ENCODE measurements at regions not wholly inside any gene's neighbourhood (a gene's known extent, or its start where the extent isn't known, plus 50 kb on each side); places are given as distances from the start of the nearest gene placed in this dataset.
A peak's percentile ranks its signal among the peaks of the same experiment; 100 is the strongest.

- ChIA-PET POLR2A (ENCODE audit: low non-redundant PET) (no interaction called here), CTCF (no interaction called here)
- no peak for DNase-seq (ENCODE audit: low spot score)
- H3K27ac ChIP-seq, result no peak overlapping the region
- no peak for TF ChIP-seq CTCF (conservative IDR thresholded peaks at IDR 0.05; ENCODE audit: low read depth)
Observed at GRCh38 chr3:148149556-148149955, 548.1 kb upstream of the AGTR1 start.

GRCh38 chr3:148150141-148150540, 547.6 kb upstream of the AGTR1 start:
- no peak for TF ChIP-seq CTCF (conservative IDR thresholded peaks at IDR 0.05; ENCODE audit: low read depth)
- H3K27ac ChIP-seq, result no peak overlapping the region
- POLR2A ChIA-PET (ENCODE audit: low non-redundant PET), result no interaction called here
- no peak for DNase-seq (ENCODE audit: low spot score)
- CTCF ChIA-PET, result no interaction called here

GRCh38 chr3:148158210-148158609, 539.5 kb upstream of the AGTR1 start:
- no peak overlapping the region for H3K27ac ChIP-seq
- TF ChIP-seq CTCF (conservative IDR thresholded peaks at IDR 0.05; ENCODE audit: low read depth), result no peak
- POLR2A ChIA-PET (ENCODE audit: low non-redundant PET), result no interaction called here
- DNase-seq (ENCODE audit: low spot score), result peak; percentile 20
- CTCF ChIA-PET, result no interaction called here

GRCh38 chr3:148162132-148162531, 535.6 kb upstream of the AGTR1 start:
- no peak for DNase-seq (ENCODE audit: low spot score)
- no peak for TF ChIP-seq CTCF (conservative IDR thresholded peaks at IDR 0.05; ENCODE audit: low read depth)
- H3K27ac ChIP-seq, result no peak overlapping the region
- ChIA-PET POLR2A (ENCODE audit: low non-redundant PET) (no interaction called here), CTCF (no interaction called here)

GRCh38 chr3:148168347-148168746, 529.4 kb upstream of the AGTR1 start:
- no peak for TF ChIP-seq CTCF (conservative IDR thresholded peaks at IDR 0.05; ENCODE audit: low read depth)
- no peak for DNase-seq (ENCODE audit: low spot score)
- no peak overlapping the region for H3K27ac ChIP-seq
- POLR2A ChIA-PET (ENCODE audit: low non-redundant PET), result no interaction called here
- CTCF ChIA-PET, result no interaction called here

GRCh38 chr3:148173851-148174250, 523.9 kb upstream of the AGTR1 start:
- TF ChIP-seq CTCF (conservative IDR thresholded peaks at IDR 0.05; ENCODE audit: low read depth), result no peak
- no peak overlapping the region for H3K27ac ChIP-seq
- ChIA-PET CTCF (no interaction called here), POLR2A (ENCODE audit: low non-redundant PET) (no interaction called here)
- no peak for DNase-seq (ENCODE audit: low spot score)

GRCh38 chr3:148175214-148175613, 522.5 kb upstream of the AGTR1 start:
- ChIA-PET CTCF (no interaction called here), POLR2A (ENCODE audit: low non-redundant PET) (no interaction called here)
- DNase-seq (ENCODE audit: low spot score), result no peak
- TF ChIP-seq CTCF (conservative IDR thresholded peaks at IDR 0.05; ENCODE audit: low read depth), result no peak
- H3K27ac ChIP-seq, result no peak overlapping the region

Data from RWPE1 (cell line).